Caco-2 (cell line): ENCODE measurements at regions not wholly inside any gene's neighbourhood (a gene's known extent, or its start where the extent isn't known, plus 50 kb on each side); places are given as distances from the start of the nearest gene placed in this dataset.
"Not testable (repeated sequence)": the region's sequence is repeated elsewhere in the genome, so short reads cannot be mapped to it uniquely, and the experiment has no call there.

ENCODE experiments used
- BruUV-seq: library from RNA; stranded (reverse); fragments of 400-500 nt; replicated peaks from 2 replicates; lab custom pipeline; 2021; lab: Mats Ljungman, UMichigan
- CTCF ChIA-PET: fragments of 300-600 bp; sonication (Branson Sonifier 250); formaldehyde crosslinking; loops from one replicate; lab custom pipeline; 2022; ENCODE audit warnings: antibody characterized with exemption; lab: Charles Lee
- POLR2A ChIA-PET: fragments of 300-600 bp; sonication (Branson Sonifier 250); formaldehyde crosslinking; loops from one replicate; lab custom pipeline; 2022; ENCODE audit warnings: antibody characterized with exemption; lab: Charles Lee
- DNase-seq, 2 experiments: peaks; one replicate each; pipeline versions ENCODE4 v3.0.0 to v3.0.0-alpha.2; 2020 to 2022
- H3K27me3 ChIP-seq: replicated peaks from 2 replicates; pipeline ENCODE4 v1.6.0; 2011; ENCODE audit warnings: low read length; ENCODE audit not compliant: control insufficient read depth, insufficient read depth
- H3K36me3 ChIP-seq: 2 replicates; pipeline ENCODE4 v1.5.1; 2011; ENCODE audit warnings: low read length; ENCODE audit not compliant: control insufficient read depth, insufficient read depth
- H3K4me1 ChIP-seq: fragments of 250-450 bp; sonication (Bioruptor Pico); 2 replicates; pipeline ENCODE4 v1.5.1; 2020; ENCODE audit warnings: mild to moderate bottlenecking
- H3K4me3 ChIP-seq: 2 replicates; pipeline ENCODE4 v1.5.1; 2011; ENCODE audit warnings: low read depth, mild to moderate bottlenecking, control low read depth, low read length
- H3K9me3 ChIP-seq: fragments of 250-450 bp; sonication (Bioruptor Pico); 2 replicates; pipeline ENCODE4 v1.5.1; 2020; ENCODE audit warnings: mild to moderate bottlenecking, moderate library complexity
- H3K27ac Mint-ChIP-seq: one replicate; pipeline ENCODE4 v1.8.0; 2022; ENCODE audit warnings: mixed read lengths; ENCODE audit not compliant: unreplicated experiment
- H3K27me3 Mint-ChIP-seq: one replicate; pipeline ENCODE4 v1.8.0; 2022; ENCODE audit warnings: mixed read lengths; ENCODE audit not compliant: insufficient read depth, unreplicated experiment
- H3K36me3 Mint-ChIP-seq: one replicate; pipeline ENCODE4 v1.8.0; 2022; ENCODE audit warnings: mild to moderate bottlenecking, mixed read lengths; ENCODE audit not compliant: insufficient read depth, unreplicated experiment
- H3K4me1 Mint-ChIP-seq: one replicate; pipeline ENCODE4 v1.8.0; 2022; ENCODE audit warnings: low read depth, mixed read lengths; ENCODE audit not compliant: unreplicated experiment
- H3K4me3 Mint-ChIP-seq: one replicate; pipeline ENCODE4 v1.8.0; 2022; ENCODE audit warnings: mild to moderate bottlenecking, moderate library complexity, mixed read lengths; ENCODE audit not compliant: unreplicated experiment
- H3K9me3 Mint-ChIP-seq: one replicate; pipeline ENCODE4 v1.8.0; 2022; ENCODE audit warnings: mixed read lengths; ENCODE audit not compliant: unreplicated experiment
- CTCF ChIP-seq, 2 experiments: fragments of 200-600 bp in 1 of 2; IDR thresholded peaks; 1 replicate in 1 of 2; 2 replicates in 1 of 2; pipeline versions ENCODE4 v1.5.1 to v1.8.0; 2011 to 2022; ENCODE audit warnings: antibody characterized with exemption in 1 of 2, control low read depth in 1 of 2, inconsistent platforms in 1 of 2, low read depth in 1 of 2, low read length in 1 of 2, mild to moderate bottlenecking in 1 of 2, moderate library complexity in 1 of 2; ENCODE audit not compliant: insufficient read depth in 1 of 2, severe bottlenecking in 1 of 2, unreplicated experiment in 1 of 2
- intact Hi-C: fragments of 100-400 bp; cut with micrococcal nuclease; formaldehyde crosslinking; loops from one replicate; pipeline ENCODE4 v1.10.0; 2022; ENCODE audit not compliant: unreplicated experiment

- no peaks in the 10 kb centered on the region for H3K27me3 Mint-ChIP-seq
- Histone ChIP-seq H3K4me3 (no peak overlapping the region), H3K36me3 (no peaks in the 10 kb centered on the region), H3K4me1 (peaks cover 40% of the 10 kb centered on the region), H3K27me3 (no peaks in the 10 kb centered on the region), H3K9me3 (no peaks in the 10 kb centered on the region)
- no peak for TF ChIP-seq CTCF (IDR thresholded peaks at IDR 0.05; ENCODE audit: insufficient read depth in 1 of 2, low read depth in 1 of 2, low read length in 1 of 2, severe bottlenecking in 1 of 2, unreplicated experiment in 1 of 2)
- peak in 1 of 2 experiments; percentile 17 for DNase-seq
- CTCF ChIA-PET = no interaction called here
- BruUV-seq = no TSS peak
- H3K4me3 Mint-ChIP-seq = no peak overlapping the region
- peaks cover 51% of the 10 kb centered on the region for H3K4me1 Mint-ChIP-seq
- POLR2A ChIA-PET = no interaction called here
- H3K36me3 Mint-ChIP-seq = no peaks in the 10 kb centered on the region
- H3K27ac Mint-ChIP-seq = no peak overlapping the region
- H3K9me3 Mint-ChIP-seq = no peaks in the 10 kb centered on the region
- intact Hi-C loops = no loop called here
Observed at GRCh38 chr20:53654932-53655624, 61.4 kb upstream of the ZNF217 start.

- H3K27me3 ChIP-seq, intact Hi-C loops, H3K4me3 Mint-ChIP-seq, H3K27me3 Mint-ChIP-seq, H3K27ac Mint-ChIP-seq, POLR2A ChIA-PET, CTCF ChIA-PET, BruUV-seq, H3K9me3 Mint-ChIP-seq, H3K36me3 Mint-ChIP-seq, H3K36me3 ChIP-seq, H3K9me3 ChIP-seq, H3K4me3 ChIP-seq: not testable (repeated sequence)
- H3K4me1 ChIP-seq = peaks cover 40% of the 10 kb centered on the region
- H3K4me1 Mint-ChIP-seq = peaks cover 45% of the 10 kb centered on the region
- DNase-seq = peak in 1 of 2 experiments; percentile 15
Observed at GRCh38 chr20:53654521-53654920, 60.9 kb upstream of the ZNF217 start.

- H3K4me1 Mint-ChIP-seq = peaks cover 42% of the 10 kb centered on the region
- CTCF ChIA-PET = interaction anchor here (1.0 kb wide), 3 partner anchors 18 to 105 kb away, joined by 3 read pairs; no protein-coding TSS in a partner anchor
- TF ChIP-seq CTCF (IDR thresholded peaks at IDR 0.05; ENCODE audit: insufficient read depth in 1 of 2, low read depth in 1 of 2, low read length in 1 of 2, severe bottlenecking in 1 of 2, unreplicated experiment in 1 of 2) = no peak
- BruUV-seq = no TSS peak
- Histone ChIP-seq H3K4me1 (peaks cover 40% of the 10 kb centered on the region), H3K27me3 (no peaks in the 10 kb centered on the region), H3K36me3 (no peaks in the 10 kb centered on the region), H3K4me3 (no peak overlapping the region), H3K9me3 (no peaks in the 10 kb centered on the region)
- no peaks in the 10 kb centered on the region for H3K36me3 Mint-ChIP-seq
- no peaks in the 10 kb centered on the region for H3K9me3 Mint-ChIP-seq
- intact Hi-C loops = loop anchor here (1.0 to 2.0 kb wide), 2 partner anchors 25 to 58 kb away; no protein-coding TSS in a partner anchor
- POLR2A ChIA-PET = interaction anchor here (0.9 kb wide), 1 partner anchor 59 kb away, joined by 3 read pairs; the partner anchor contains the start of gene ZNF217
- no peaks in the 10 kb centered on the region for H3K27me3 Mint-ChIP-seq
- peak overlapping the region; percentile 40 for H3K27ac Mint-ChIP-seq
- peak overlapping the region; percentile 61 for H3K4me3 Mint-ChIP-seq
- no peak for DNase-seq
Observed at GRCh38 chr20:53652859-53653517, 59.3 kb upstream of the ZNF217 start.
